DMS114 treated with DMSO at 0.1 percent for 48 hours (cell line): ENCODE measurements at regions not wholly inside any gene's neighbourhood (a gene's known extent, or its start where the extent isn't known, plus 50 kb on each side); places are given as distances from the start of the nearest gene placed in this dataset.

Experiments
- DNase-seq: peaks from one replicate; lab custom pipeline; 2025; ENCODE audit not compliant: unreplicated experiment; lab: John Stamatoyannopoulos, UW

GRCh38 chr2:121085801-121086200, 199.2 kb downstream of the TFCP2L1 start:
- DNase-seq = no peak

GRCh38 chr2:121086450-121086849, 198.6 kb downstream of the TFCP2L1 start:
- no peak for DNase-seq

GRCh38 chr2:121087117-121087516, 197.9 kb downstream of the TFCP2L1 start:
- DNase-seq = no peak

- DNase-seq = no peak
Measured at GRCh38 chr2:121088251-121089165, 196.5 kb downstream of the TFCP2L1 start.

DNA sequence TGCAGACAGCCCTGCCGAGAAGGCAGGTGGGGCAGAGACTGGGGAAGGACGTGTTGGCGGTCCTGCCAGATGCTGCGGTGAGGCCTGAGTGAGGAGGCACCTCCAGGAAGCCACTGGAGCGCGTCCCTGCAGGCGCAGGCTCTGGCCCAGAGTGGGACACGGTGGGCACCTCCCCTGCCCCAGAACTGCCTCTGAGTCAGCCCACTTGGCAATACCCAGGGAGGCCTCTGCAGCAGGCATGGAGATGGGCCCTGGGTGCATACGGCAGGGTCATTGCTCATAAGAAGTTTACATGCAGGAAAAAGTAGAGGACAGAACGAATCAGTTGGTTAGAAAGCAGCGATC, 195.9 kb downstream of the TFCP2L1 start:
- DNase-seq = no peak

- no peak for DNase-seq
Measured at GRCh38 chr2:121090088-121090715, 194.8 kb downstream of the TFCP2L1 start.

DNA sequence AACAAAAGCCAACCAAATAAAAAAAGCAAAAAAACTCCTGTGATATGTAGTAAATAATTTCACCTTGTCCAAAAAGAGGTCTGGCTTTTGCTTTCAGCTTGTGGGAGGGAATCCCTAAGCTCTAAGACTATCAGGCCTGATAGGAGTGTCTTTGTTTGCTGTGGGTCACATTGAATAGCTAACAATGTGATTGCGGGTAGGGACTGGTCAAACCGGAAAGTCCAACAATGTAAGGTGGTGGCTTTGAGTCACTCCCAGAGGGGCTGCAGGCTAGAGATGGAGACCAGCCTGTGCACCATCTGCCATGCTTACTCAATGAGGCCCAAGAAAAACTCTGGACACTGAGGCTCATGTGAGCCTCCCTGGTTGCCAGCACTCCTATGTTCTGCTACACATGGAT, 192.9 kb downstream of the TFCP2L1 start:
- DNase-seq = no peak

DNA sequence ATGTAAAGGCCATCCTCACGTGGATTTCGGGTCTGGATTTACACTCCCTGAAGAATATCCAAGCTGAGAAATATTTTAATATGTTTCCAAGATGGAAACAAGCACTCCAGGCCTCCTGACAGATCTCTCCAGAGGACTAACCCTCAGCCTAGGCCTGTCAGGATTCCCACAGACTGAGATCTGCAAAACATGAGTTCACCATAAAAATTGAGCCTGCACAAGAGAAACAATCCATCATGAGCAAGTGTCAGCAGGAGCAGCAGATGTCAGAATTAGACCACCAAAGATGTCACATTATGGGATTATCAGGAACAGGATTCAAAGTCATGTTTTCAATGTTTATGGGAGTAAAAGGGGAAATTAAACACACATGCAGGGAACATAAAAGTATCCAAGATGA, 191.3 kb downstream of the TFCP2L1 start:
- DNase-seq = no peak

DNA sequence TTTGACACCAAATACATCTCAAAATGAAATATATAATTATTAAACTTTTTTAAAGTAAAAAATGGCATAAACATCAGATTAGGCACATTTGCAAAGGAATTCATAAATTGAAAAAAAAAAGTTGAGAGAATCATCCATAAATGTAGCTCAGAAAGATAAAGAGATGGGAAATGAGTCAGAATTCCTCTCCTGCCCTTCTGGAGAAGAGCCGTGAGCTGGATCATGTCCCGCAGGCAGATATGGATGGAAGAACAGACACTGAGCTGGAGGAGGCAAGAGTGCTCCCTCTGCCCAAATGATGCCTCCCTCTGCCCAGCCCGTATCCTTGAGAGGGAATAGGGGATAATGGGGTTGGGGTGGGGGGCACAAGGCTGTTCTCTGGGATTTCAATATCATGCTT, 190.9 kb downstream of the TFCP2L1 start:
- DNase-seq = no peak

- no peak for DNase-seq
Measured at GRCh38 chr2:121094845-121095244, 190.2 kb downstream of the TFCP2L1 start.

- peak; percentile 4 for DNase-seq
Measured at GRCh38 chr2:121095257-121096080, 189.5 kb downstream of the TFCP2L1 start.

- no peak for DNase-seq
Measured at GRCh38 chr2:121096611-121097010, 188.4 kb downstream of the TFCP2L1 start.

- DNase-seq = no peak
Measured at GRCh38 chr2:121098556-121098955, 186.4 kb downstream of the TFCP2L1 start.

DNA sequence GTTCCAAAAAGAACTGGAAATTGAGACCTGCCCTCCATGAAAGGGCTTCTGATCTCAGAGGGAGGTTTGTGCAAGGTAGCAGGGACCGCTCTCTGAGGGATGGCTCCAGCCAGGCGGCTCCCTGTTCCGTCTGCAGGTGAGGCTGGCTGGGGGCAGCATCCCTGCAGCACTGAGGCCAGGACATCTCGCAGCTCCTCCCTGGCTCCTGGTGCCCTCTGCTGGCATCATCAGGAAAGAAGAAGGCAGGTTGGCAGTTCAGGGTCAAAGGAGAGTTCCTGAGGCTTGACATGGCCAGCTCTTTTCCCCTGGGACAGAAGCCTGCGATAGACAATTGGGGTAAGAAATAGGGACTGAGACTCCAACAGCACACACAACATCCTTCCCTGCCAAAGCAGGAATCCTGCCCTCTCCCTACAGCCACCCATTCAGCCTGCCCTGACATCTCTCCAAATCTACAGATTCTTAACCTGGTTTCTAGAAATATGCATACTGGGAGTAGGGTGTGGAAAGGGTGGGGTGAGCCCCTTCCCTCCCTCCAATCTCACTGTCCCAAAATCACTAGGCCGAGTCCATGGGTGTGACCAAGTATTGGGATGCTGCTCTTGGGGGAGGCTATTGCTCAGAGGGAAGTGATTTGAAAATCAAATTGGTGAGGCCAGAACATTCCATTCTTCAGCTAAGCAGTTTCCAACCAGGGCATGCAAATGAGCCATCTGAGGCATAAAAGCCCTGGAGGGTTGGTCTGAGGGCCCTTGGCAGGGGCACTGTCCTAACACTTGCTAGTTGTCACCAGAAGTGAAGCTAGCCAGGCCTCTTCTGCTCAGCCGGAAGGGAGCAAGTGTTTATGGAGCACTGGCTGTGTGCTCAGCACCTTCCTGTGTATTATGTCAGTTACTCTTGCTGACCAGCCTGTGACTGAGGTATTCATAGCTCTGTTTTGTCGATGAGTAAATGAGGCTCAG, 185.4 kb downstream of the TFCP2L1 start:
- no peak for DNase-seq

DNA sequence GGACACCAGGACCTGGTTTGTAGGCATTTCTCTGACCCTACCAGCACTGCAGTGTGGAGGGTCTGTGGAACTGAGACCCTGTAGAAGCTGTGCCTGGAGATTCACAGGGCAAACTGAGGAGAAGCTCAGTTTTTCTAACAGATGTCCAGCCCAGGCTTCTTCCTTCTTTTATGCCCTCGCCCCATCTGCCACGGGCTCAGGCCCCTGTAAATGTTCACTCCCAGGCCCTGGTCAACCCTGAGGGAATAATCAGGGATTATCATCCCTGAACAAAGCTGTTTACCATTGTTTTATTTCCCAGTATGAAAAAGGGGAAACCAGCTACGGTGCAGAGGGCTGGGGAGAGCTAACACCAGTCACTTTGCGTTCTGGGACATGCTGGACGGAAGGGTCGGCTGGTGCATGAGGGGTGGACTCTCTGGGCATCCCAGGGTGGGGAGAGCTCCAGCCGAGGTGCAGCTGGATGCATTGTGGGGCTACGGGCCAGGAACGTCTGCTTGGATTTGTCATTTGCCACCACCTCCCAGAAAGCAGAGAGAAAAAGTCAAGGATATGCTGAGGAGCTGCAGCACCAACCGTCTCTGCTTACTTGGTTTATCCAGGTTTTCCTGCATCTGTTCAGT, 183.8 kb downstream of the TFCP2L1 start:
- no peak for DNase-seq

DNA sequence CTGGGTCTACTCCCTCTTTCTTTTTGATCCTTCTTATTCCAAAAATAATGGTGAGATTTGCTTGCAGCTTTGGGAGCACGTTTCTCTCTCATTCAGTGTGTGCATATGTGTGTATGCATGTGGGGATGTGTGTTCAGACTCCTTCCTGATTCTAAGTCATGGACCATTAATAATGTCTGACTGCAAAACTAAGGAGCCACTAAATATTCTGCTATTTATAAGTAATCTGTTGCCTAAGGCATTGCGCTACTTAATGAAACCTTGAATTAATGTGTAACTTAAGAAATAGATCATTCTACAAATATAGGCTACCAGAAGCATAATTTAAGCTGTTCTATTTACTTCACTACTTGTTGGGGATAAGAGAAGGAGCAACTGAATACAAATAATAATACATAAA, 182.1 kb downstream of the TFCP2L1 start:
- no peak for DNase-seq

DNA sequence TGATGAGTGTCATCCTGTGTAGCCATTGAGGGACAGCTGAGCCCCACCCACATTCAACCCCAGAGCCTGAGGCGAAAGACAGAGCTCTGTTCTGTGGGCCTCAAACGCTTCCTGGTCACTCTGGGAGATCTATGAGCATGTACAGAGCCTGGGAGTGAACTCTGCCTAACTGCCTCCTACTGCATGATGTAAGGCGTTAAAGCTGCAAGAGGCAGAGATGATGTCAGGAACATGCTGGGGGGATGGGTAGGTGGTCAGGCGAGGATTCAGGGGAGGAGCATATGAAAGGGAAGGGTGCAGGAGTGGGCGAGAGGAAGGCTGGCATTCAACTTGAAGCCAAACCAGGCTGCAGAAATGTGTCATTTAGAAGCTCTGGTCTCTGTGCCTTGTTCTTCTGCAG, 181.0 kb downstream of the TFCP2L1 start:
- DNase-seq = no peak

DNA sequence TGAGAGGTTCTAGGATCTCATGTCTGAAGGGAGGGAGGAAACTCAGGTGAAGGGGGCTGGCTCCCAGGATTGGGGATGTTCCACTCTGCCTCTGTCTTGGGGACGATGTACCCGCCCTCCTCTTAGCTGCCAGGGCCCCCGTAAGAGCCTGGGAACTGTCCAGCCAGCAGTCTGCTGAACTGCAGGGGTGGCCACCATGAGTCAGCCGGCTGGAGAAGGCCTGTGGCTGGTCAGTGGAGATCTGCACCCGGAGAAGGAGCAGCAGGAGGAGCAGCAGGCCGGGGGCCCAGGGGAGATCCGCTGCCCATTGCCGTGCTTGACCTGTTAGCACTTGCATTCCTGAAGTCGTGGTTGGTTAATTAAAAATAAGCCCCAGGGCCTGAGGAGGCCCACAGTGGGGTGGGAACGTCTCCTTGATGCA, 180.3 kb downstream of the TFCP2L1 start:
- DNase-seq = no peak

GRCh38 chr2:121110924-121111323, 174.1 kb downstream of the TFCP2L1 start:
- no peak for DNase-seq

DNA sequence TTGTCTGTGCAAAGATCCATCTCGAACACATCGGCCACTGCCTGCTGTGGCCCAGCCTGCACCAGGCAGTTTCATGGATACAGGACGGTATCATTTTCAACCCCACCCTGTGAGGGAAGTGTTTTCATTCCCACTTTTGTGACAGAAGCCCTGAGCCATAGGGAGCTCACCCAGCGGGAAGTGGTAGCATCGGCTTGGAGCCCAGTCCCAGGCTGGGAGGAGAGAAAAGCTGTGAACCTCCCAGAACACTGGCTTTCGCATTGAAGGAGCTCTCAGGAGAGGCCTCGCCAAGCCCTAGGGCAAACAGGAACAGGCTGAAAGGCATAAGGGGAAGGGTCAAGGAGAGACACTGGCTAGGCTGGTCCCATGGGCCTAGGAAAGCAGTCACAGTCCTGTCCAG, 166.1 kb downstream of the TFCP2L1 start:
- DNase-seq = no peak
